Transverse colon (tissue), 4 donors: ENCODE measurements at regions not wholly inside any gene's neighbourhood (a gene's known extent, or its start where the extent isn't known, plus 50 kb on each side); places are given as distances from the start of the nearest gene placed in this dataset.

ENCODE experiments used
- DNase-seq: peaks from one replicate; pipeline ENCODE4 v3.0.0-alpha.2; 2019
- H3K27ac ChIP-seq, 4 donors: fragments of 200-600 bp; sonication (generic); 2 replicates each; pipeline ENCODE4 v1.5.1; 2016 to 2018; ENCODE audit warnings: inconsistent platforms in 4 of 4
- H3K27me3 ChIP-seq: fragments of 200-600 bp; sonication (generic); 2 replicates; pipeline ENCODE4 v1.5.1; 2017; ENCODE audit warnings: inconsistent platforms
- H3K36me3 ChIP-seq, 4 donors: fragments of 200-600 bp; sonication (generic); 2 replicates each; pipeline ENCODE4 v1.5.1; 2017 to 2019; ENCODE audit warnings: inconsistent platforms in 4 of 4
- H3K4me1 ChIP-seq, 4 donors: fragments of 200-600 bp; sonication (generic); 2 replicates each; pipeline ENCODE4 v1.5.1; 2017 to 2020; ENCODE audit warnings: inconsistent platforms in 4 of 4
- H3K4me3 ChIP-seq, 4 donors: fragments of 200-600 bp; sonication (generic); 1 replicate in 1 of 4; 2 replicates in 3 of 4; pipeline versions ENCODE4 v1.5.1 to v1.6.1; 2017 to 2019; ENCODE audit warnings: inconsistent platforms in 4 of 4
- H3K9me3 ChIP-seq, 2 donors: fragments of 200-600 bp; sonication (generic); 2 replicates each; pipeline ENCODE4 v1.5.1; 2017 to 2019; ENCODE audit warnings: inconsistent platforms in 2 of 2
- CTCF ChIP-seq, 5 experiments: fragments of 200-600 bp in 3 of 5; fragments of 450-650 bp in 2 of 5; sonication (generic) in 3 of 5; IDR thresholded peaks; 1 replicate in 2 of 5; 2 replicates in 3 of 5; pipeline ENCODE4 v1.5.1; 2016 to 2017; ENCODE audit warnings: antibody characterized with exemption in 5 of 5, inconsistent platforms in 3 of 5, mild to moderate bottlenecking in 2 of 5, moderate library complexity in 1 of 5
- EP300 ChIP-seq: sonication (generic); formaldehyde crosslinking; IDR thresholded peaks from one replicate; pipeline ENCODE4 v1.6.1; 2017; ENCODE audit warnings: antibody characterized with exemption, low read depth
- POLR2A ChIP-seq: fragments of 450-650 bp; IDR thresholded peaks from one replicate; pipeline ENCODE4 v1.6.1; 2016; ENCODE audit warnings: antibody characterized with exemption, mild to moderate bottlenecking, moderate library complexity
- POLR2AphosphoS5 ChIP-seq, 3 donors: sonication (generic); formaldehyde crosslinking; IDR thresholded peaks; one replicate each; pipeline ENCODE4 v1.6.1; 2016; ENCODE audit warnings: antibody characterized with exemption in 3 of 3
- WGBS, 2 donors: methylation state at CpG; one replicate each; pipeline ENCODE4 v1.1.5; 2018; ENCODE audit warnings: low coverage in 1 of 2; 5-methylcytosine and 5-hydroxymethylcytosine counted together
- in situ Hi-C, 4 donors: fragments of 200-750 bp; cut with MboI; loops; one replicate each; pipeline versions ENCODE4 v1.15.0 to v1.15.1; 2017; ENCODE audit warnings: low sequenced_read_pairs in 3 of 4, low pct_ligation_motif_present in 1 of 4, low pct_unique_long_range_greater_than_20kb in 1 of 4
- intact Hi-C: fragments of 100-400 bp; cut with DNase I; formaldehyde crosslinking; loops from one replicate; pipeline ENCODE4 v1.15.1; 2023; ENCODE audit warnings: low total_unique reads

GRCh38 chr7:68107968-68108367 lies 1111.3 kb downstream of the TYW1 start:
- no peak for TF ChIP-seq EP300
- no peaks in the 10 kb centered on the region for H3K9me3 ChIP-seq
- DNase-seq, result no peak
- intact Hi-C loops (no loop called here), in situ Hi-C loops (no loop called here)
- H3K4me1 ChIP-seq, result no peaks in the 10 kb centered on the region
- WGBS, 2 donors, result 66 to 67% methylated on average over 2 of the region's 2 CpGs
- no peaks in the 10 kb centered on the region for H3K36me3 ChIP-seq
- H3K4me3 ChIP-seq, result no peak overlapping the region
- no peak overlapping the region for H3K27ac ChIP-seq
- H3K27me3 ChIP-seq, result no peaks in the 10 kb centered on the region

- H3K9me3 ChIP-seq, result no peaks in the 10 kb centered on the region
- no peak for DNase-seq
Measured at GRCh38 chr7:68109299-68109698, 1112.7 kb downstream of the TYW1 start.

GRCh38 chr7:68119411-68119810 lies 1122.8 kb downstream of the TYW1 start:
- Histone ChIP-seq H3K36me3 (no peaks in the 10 kb centered on the region), H3K4me3 (no peak overlapping the region), H3K27ac (no peak overlapping the region), H3K27me3 (no peaks in the 10 kb centered on the region), H3K4me1 (no peaks in the 10 kb centered on the region), H3K9me3 (peaks cover 3 to 7% of the 10 kb centered on the region in 2 donors)
- TF ChIP-seq EP300 (no peak), CTCF (IDR thresholded peaks at IDR 0.05) (no peak), POLR2AphosphoS5 (IDR thresholded peaks at IDR 0.05) (no peak), POLR2A (no peak)
- intact Hi-C loops (no loop called here), in situ Hi-C loops (no loop called here)
- no peak for DNase-seq
- 80 to 85% methylated on average over 5 of the region's 5 CpGs for WGBS, 2 donors

More at GRCh38 chr7:68109299-68109698, 1112.7 kb downstream of the TYW1 start:
- intact Hi-C loops, result no loop called here
- Histone ChIP-seq H3K27ac (no peak overlapping the region), H3K4me1 (no peaks in the 10 kb centered on the region), H3K36me3 (no peaks in the 10 kb centered on the region), H3K27me3 (no peaks in the 10 kb centered on the region), H3K4me3 (no peak overlapping the region)
- TF ChIP-seq EP300 (no peak), CTCF (IDR thresholded peaks at IDR 0.05) (no peak), POLR2A (no peak), POLR2AphosphoS5 (IDR thresholded peaks at IDR 0.05) (no peak)
- 67 to 73% methylated on average over 5 to 6 of the region's 6 CpGs for WGBS, 2 donors
- in situ Hi-C loops, result no loop called here

GRCh38 chr7:68121056-68121455 lies 1124.4 kb downstream of the TYW1 start:
- Histone ChIP-seq H3K27ac (no peak overlapping the region), H3K4me3 (no peak overlapping the region), H3K36me3 (no peaks in the 10 kb centered on the region), H3K4me1 (no peaks in the 10 kb centered on the region), H3K27me3 (no peaks in the 10 kb centered on the region), H3K9me3 (peaks cover 3 to 7% of the 10 kb centered on the region in 2 donors)
- DNase-seq, result no peak
- no peak for TF ChIP-seq POLR2AphosphoS5 (IDR thresholded peaks at IDR 0.05)
- no peak for TF ChIP-seq EP300
- TF ChIP-seq POLR2A, result no peak
- TF ChIP-seq CTCF (IDR thresholded peaks at IDR 0.05), result no peak
- in situ Hi-C loops, result no loop called here
- intact Hi-C loops, result no loop called here

- Histone ChIP-seq H3K27me3 (no peaks in the 10 kb centered on the region), H3K4me3 (no peak overlapping the region), H3K4me1 (no peaks in the 10 kb centered on the region), H3K36me3 (no peaks in the 10 kb centered on the region), H3K27ac (no peak overlapping the region), H3K9me3 (peaks cover 2 to 7% of the 10 kb centered on the region in 2 donors)
- in situ Hi-C loops (no loop called here), intact Hi-C loops (no loop called here)
- 83% methylated on average over 9 of the region's 9 CpGs; no CpG with 5 or more reads in 1 of the 2 donors for WGBS, 2 donors
- TF ChIP-seq POLR2A, result no peak
- no peak for TF ChIP-seq POLR2AphosphoS5 (IDR thresholded peaks at IDR 0.05)
- TF ChIP-seq CTCF (IDR thresholded peaks at IDR 0.05), result no peak
- TF ChIP-seq EP300, result no peak
- DNase-seq, result no peak
Measured at GRCh38 chr7:68121655-68122054, 1125.0 kb downstream of the TYW1 start.
